ENCODE measurements at regions not wholly inside any gene's neighbourhood (a gene's known extent, or its start where the extent isn't known, plus 50 kb on each side); places are given as distances from the start of the nearest gene placed in this dataset.

DNA sequence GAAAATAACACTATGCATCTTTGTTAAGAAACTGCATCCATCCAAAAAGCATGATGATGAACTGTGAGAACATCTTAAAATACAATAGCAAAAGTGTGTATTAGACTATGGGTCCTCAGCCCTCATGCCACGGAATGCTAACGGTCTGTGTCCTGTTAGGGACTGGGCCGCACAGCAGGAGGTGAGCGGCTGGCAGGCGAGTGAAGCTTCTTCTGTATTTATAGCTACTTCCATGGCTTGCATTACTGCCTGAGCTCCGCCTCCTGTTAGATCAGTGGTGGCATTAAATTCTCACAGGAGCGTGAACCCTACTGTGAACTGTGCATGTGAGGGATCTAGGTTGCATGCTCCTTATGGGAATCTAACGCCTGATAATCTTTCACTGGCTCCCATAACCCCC lies 129.8 kb downstream of the NXNL2 start:
- TF ChIP-seq, protein P1, sequence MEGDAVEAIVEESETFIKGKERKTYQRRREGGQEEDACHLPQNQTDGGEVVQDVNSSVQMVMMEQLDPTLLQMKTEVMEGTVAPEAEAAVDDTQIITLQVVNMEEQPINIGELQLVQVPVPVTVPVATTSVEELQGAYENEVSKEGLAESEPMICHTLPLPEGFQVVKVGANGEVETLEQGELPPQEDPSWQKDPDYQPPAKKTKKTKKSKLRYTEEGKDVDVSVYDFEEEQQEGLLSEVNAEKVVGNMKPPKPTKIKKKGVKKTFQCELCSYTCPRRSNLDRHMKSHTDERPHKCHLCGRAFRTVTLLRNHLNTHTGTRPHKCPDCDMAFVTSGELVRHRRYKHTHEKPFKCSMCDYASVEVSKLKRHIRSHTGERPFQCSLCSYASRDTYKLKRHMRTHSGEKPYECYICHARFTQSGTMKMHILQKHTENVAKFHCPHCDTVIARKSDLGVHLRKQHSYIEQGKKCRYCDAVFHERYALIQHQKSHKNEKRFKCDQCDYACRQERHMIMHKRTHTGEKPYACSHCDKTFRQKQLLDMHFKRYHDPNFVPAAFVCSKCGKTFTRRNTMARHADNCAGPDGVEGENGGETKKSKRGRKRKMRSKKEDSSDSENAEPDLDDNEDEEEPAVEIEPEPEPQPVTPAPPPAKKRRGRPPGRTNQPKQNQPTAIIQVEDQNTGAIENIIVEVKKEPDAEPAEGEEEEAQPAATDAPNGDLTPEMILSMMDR (IDR thresholded peaks at IDR 0.05; ENCODE audit: control extremely low read depth, extremely low read depth, low read depth, missing control alignments) = no peak
- ChIA-PET CTCF (no interaction called here), POLR2A (no interaction called here)
- no peak for DNase-seq (ENCODE audit: extremely low spot score)

DNA sequence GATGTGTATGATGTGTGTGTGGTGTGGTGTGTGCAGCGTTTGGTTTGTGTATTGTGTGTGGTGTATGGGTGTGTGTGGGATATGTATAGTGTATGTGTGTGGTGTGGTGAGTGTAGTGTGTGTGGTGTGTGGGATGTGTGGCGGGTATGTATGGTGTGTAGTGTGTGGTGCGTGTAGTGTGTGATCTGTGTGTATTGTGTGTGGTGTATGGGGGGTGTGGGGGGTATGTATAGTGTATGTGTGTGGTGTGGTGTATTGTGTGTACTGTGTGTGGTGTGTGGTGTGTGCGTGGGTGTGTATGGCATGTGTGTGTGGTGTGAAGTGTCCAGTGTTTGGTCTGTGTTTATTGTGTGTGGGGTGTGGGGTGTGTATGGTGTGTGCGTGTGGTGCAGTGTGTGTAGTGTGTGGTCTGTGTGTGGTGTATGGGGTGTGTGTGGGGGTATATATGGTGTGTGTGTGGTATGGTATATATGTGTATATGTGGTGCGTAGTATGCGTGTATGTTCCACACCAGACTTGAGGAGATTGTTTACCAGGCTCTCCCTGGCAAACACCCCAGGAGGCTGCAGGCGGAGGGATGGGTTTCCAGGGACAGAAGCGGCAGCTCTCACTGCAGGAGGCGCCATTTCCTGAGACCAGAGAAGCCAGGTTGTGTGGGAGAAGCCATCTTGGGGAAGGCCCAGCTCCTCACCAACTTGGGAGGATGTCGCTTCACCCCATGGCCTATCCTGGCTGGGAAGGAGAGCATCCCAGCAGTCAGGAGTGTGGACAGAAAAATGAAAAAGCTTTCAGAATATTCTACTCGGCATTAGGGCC lies 138.1 kb downstream of the NXNL2 start:
- POLR2A ChIA-PET = no interaction called here
- CTCF ChIA-PET = no interaction called here
- TF ChIP-seq, protein P1 (IDR thresholded peaks at IDR 0.05; ENCODE audit: control extremely low read depth, extremely low read depth, low read depth, missing control alignments) = no peak
- DNase-seq (ENCODE audit: extremely low spot score) = no peak

DNA sequence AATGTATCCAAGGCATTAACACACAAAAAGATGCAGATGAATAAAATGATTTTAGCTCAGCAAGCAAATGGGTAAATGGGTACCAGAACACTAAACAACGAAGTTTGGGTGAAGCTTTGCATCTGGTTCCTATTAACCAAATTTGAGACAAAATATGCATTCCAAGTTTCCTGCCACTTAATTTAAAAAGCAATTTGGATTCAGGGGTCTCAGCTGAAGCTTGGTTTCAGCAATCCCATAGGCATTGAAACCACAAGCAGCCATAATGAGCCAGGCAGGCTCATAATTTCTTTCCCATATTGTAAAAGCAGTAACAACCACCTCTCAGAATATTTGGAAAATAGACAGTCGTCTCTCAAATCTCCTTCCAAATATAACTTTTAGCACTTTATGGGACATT lies 138.9 kb downstream of the NXNL2 start:
- ChIA-PET CTCF (no interaction called here), POLR2A (no interaction called here)
- DNase-seq (ENCODE audit: extremely low spot score) = no peak
- TF ChIP-seq, protein P1 (IDR thresholded peaks at IDR 0.05; ENCODE audit: control extremely low read depth, extremely low read depth, low read depth, missing control alignments) = no peak

DNA sequence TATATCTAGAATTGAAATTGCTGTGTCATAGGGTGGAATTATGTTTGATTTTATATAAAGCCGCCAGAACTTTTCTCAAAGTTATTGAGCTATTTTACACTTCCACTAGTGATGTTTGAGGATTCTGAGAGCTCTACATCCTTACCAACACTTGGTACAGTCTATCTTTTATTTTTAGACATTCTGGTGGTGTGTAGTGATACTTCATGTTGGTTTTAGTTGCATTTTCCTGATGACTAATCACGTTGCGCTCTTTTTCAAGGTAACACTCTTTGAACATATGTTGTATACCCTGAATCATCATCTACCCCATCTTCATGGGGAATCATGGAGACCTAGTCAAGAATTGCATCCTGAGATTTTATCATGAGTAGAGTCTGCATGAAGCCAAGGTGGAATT lies 141.7 kb downstream of the NXNL2 start:
- TF ChIP-seq, protein P1 (IDR thresholded peaks at IDR 0.05; ENCODE audit: control extremely low read depth, extremely low read depth, low read depth, missing control alignments) = no peak
- ChIA-PET POLR2A (no interaction called here), CTCF (no interaction called here)
- DNase-seq (ENCODE audit: extremely low spot score) = no peak

DNA sequence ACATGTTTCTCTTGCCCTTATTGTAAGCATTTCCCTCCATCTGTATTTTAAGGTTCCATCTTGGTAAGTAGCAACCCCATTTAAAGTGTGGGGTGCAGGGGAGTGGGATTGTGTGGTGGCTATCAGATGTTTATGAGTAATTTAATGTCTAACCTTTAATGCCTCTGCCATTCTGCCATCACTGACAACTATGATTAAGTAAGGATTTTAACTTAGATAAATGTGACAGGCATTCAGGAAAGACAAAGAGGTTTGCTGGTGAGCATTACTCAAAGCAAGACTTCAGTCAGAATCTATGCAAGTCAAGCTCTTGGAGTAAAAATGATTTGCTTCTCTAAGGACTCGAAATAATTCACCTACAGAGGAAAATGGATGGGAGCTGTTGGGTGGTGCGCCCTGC lies 143.0 kb downstream of the NXNL2 start:
- ChIA-PET POLR2A (no interaction called here), CTCF (no interaction called here)
- no peak for DNase-seq (ENCODE audit: extremely low spot score)
- TF ChIP-seq, protein P1 (IDR thresholded peaks at IDR 0.05; ENCODE audit: control extremely low read depth, extremely low read depth, low read depth, missing control alignments) = no peak

DNA sequence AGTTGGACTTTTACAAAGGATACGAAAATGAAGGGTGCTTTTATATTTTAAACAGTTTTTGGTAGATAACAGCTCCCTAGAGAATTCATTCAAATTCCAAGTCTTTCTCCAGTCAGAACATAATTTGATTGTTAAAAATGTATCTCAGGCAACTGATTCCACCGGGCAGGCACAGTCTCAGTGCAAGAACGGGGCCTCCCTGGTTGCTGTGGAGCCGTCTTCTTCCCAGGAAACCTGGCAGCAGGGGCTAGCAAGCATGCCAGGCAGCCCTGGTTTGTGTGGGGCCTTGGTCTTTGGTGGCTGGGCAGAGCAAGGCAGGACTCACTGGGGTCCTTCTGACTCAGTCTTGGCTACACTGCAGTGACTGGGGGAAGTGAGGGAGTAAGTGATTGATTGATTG lies 143.5 kb downstream of the NXNL2 start:
- CTCF ChIA-PET = no interaction called here
- no peak for DNase-seq (ENCODE audit: extremely low spot score)
- POLR2A ChIA-PET = no interaction called here
- TF ChIP-seq, protein P1 (IDR thresholded peaks at IDR 0.05; ENCODE audit: control extremely low read depth, extremely low read depth, low read depth, missing control alignments) = no peak

Data from GM10248 (cell line).